Endothelial cell of umbilical vein (primary cell): ENCODE measurements at regions not wholly inside any gene's neighbourhood (a gene's known extent, or its start where the extent isn't known, plus 50 kb on each side); places are given as distances from the start of the nearest gene placed in this dataset.

Experiments used
- BruUV-seq: library from RNA; stranded (reverse); fragments of 400-500 nt; replicated peaks from 2 replicates; lab custom pipeline; 2021; lab: Mats Ljungman, UMichigan
- CTCF ChIA-PET: fragments of 300-600, 350-600 bp; sonication (Branson Sonifier 250); formaldehyde crosslinking; loops from one replicate; lab custom pipeline; 2021; ENCODE audit warnings: antibody characterized with exemption, inconsistent platforms; lab: Charles Lee
- POLR2A ChIA-PET: fragments of 300-600, 350-600 bp; sonication (Branson Sonifier 250); formaldehyde crosslinking; loops from one replicate; lab custom pipeline; 2021; ENCODE audit warnings: antibody characterized with exemption, inconsistent platforms; lab: Charles Lee
- DNase-seq: peaks from one replicate; pipeline ENCODE4 v3.0.0-alpha.2; 2011; ENCODE audit warnings: low read depth, low spot score
- FAIRE-seq: peaks from 2 replicates; lab custom pipeline; 2011; peaks lifted over from hg19 to GRCh38; lab: Jason Lieb, UNC
- H2AFZ ChIP-seq: 2 replicates; pipeline ENCODE4 v1.6.0; 2012; ENCODE audit warnings: low read depth, low read length, control low read depth, inconsistent platforms
- H3K27ac ChIP-seq: 2 replicates; pipeline ENCODE4 v1.5.1; 2011; ENCODE audit warnings: low read depth, mild to moderate bottlenecking, control low read depth, low read length, moderate library complexity; ENCODE audit not compliant: insufficient read depth
- H3K27me3 ChIP-seq, 2 experiments: 2 replicates each; pipeline versions ENCODE4 v1.6.0 to v1.6.1; 2011; ENCODE audit warnings: low read length in 2 of 2, mixed read lengths in 1 of 2; ENCODE audit not compliant: control insufficient read depth in 2 of 2, insufficient read depth in 2 of 2
- H3K36me3 ChIP-seq, 2 experiments: 2 replicates in 1 of 2; 3 replicates in 1 of 2; pipeline ENCODE4 v1.5.1; 2011; ENCODE audit warnings: low read length in 2 of 2, mild to moderate bottlenecking in 1 of 2, moderate library complexity in 1 of 2; ENCODE audit not compliant: control insufficient read depth in 2 of 2, insufficient read depth in 2 of 2; ENCODE audit errors: extremely low read depth in 1 of 2
- H3K4me1 ChIP-seq: 3 replicates; pipeline ENCODE4 v1.5.1; 2011; ENCODE audit warnings: mild to moderate bottlenecking, low read length; ENCODE audit not compliant: control insufficient read depth, insufficient read depth; ENCODE audit errors: extremely low read depth
- H3K4me2 ChIP-seq: 2 replicates; pipeline ENCODE4 v1.6.1; 2011; ENCODE audit warnings: low read length, control low read depth, mixed read lengths; ENCODE audit not compliant: insufficient read depth
- H3K4me3 ChIP-seq, 3 experiments: fragments of 200-600 bp in 1 of 3; sonication (generic), shearing (Covaris generic) in 1 of 3; replicated peaks in 1 of 3; 2 replicates each; pipeline ENCODE4 v1.5.1; 2011 to 2016; ENCODE audit warnings: control low read depth in 3 of 3, low read length in 3 of 3, mild to moderate bottlenecking in 2 of 3, inconsistent platforms in 1 of 3, low read depth in 1 of 3, moderate library complexity in 1 of 3; ENCODE audit not compliant: insufficient read depth in 1 of 3
- H3K79me2 ChIP-seq: 2 replicates; pipeline ENCODE4 v1.6.0; 2012; ENCODE audit warnings: low read length, inconsistent platforms; ENCODE audit not compliant: control insufficient read depth, insufficient read depth
- H3K9ac ChIP-seq: replicated peaks from 2 replicates; pipeline ENCODE3; 2011; ENCODE audit warnings: low read length, control low read depth; ENCODE audit not compliant: insufficient read depth; ENCODE audit errors: extremely low read depth
- H3K9me1 ChIP-seq: replicated peaks from 3 replicates; pipeline ENCODE4 v1.6.0; 2011; ENCODE audit warnings: mild to moderate bottlenecking, low read length; ENCODE audit not compliant: control insufficient read depth, insufficient read depth; ENCODE audit errors: extremely low read depth
- H3K9me3 ChIP-seq: replicated peaks from 2 replicates; pipeline ENCODE4 v1.5.1; 2012; ENCODE audit warnings: low read length, inconsistent platforms; ENCODE audit not compliant: control insufficient read depth, insufficient read depth
- H4K20me1 ChIP-seq: replicated peaks from 2 replicates; pipeline ENCODE3; 2011; ENCODE audit warnings: mild to moderate bottlenecking, low read length; ENCODE audit not compliant: control insufficient read depth, insufficient read depth; ENCODE audit errors: extremely low read depth
- EZH2 ChIP-seq: IDR thresholded peaks from 2 replicates; pipeline ENCODE4 v1.6.1; 2012; ENCODE audit warnings: borderline replicate concordance, low read depth, mild to moderate bottlenecking, moderate library complexity, low read length, inconsistent platforms; ENCODE audit not compliant: severe bottlenecking
- FOS ChIP-seq: IDR thresholded peaks from 2 replicates; pipeline ENCODE4 v1.6.1; 2011; ENCODE audit warnings: mild to moderate bottlenecking, low read length, moderate library complexity, borderline replicate concordance; ENCODE audit not compliant: insufficient read depth
- GATA2 ChIP-seq: IDR thresholded peaks from 2 replicates; pipeline ENCODE4 v1.7.0; 2011; ENCODE audit warnings: low read depth, mild to moderate bottlenecking, moderate library complexity, mixed read lengths, low read length; ENCODE audit not compliant: insufficient read length, insufficient read depth
- JUN ChIP-seq: IDR thresholded peaks from 2 replicates; pipeline ENCODE4 v1.6.1; 2011; ENCODE audit warnings: borderline replicate concordance, low read depth; ENCODE audit not compliant: insufficient read length, insufficient read depth
- MYC ChIP-seq: IDR thresholded peaks from one replicate; pipeline ENCODE4 v1.6.1; 2011; ENCODE audit warnings: mild to moderate bottlenecking, low read depth, low read length
- POLR2A ChIP-seq: IDR thresholded peaks from 2 replicates; pipeline ENCODE4 v1.6.1; 2012; ENCODE audit warnings: low read depth, mild to moderate bottlenecking, control low read depth, low read length
- POLR2AphosphoS5 ChIP-seq: IDR thresholded peaks from 2 replicates; pipeline ENCODE4 v1.6.1; 2012; ENCODE audit warnings: low read depth, mild to moderate bottlenecking, control low read depth, low read length, moderate library complexity; ENCODE audit not compliant: insufficient read depth
- dilution Hi-C: fragments of 300-500 bp; cut with MboI; formaldehyde crosslinking; loops from one replicate; pipeline ENCODE4 v1.15.0; 2019; ENCODE audit warnings: low sequenced_read_pairs; ENCODE audit not compliant: extremely low pct_ligation_motif_present
- intact Hi-C: fragments of 100-400 bp; cut with micrococcal nuclease; formaldehyde crosslinking; loops from one replicate; pipeline ENCODE4 v1.10.0; 2022
- TF ChIP-seq, protein P1 (sequence below), 2 donors: IDR thresholded peaks; 1 replicate in 1 of 2; 2 replicates in 1 of 2; pipeline ENCODE4 v1.5.1; 2011; ENCODE audit warnings: low read length in 2 of 2, mild to moderate bottlenecking in 2 of 2, moderate library complexity in 2 of 2, control low read depth in 1 of 2, inconsistent platforms in 1 of 2, low read depth in 1 of 2; ENCODE audit not compliant: insufficient read depth in 1 of 2; ENCODE audit errors: extremely low read depth in 1 of 2
- TF ChIP-seq, protein P2 (sequence below): IDR thresholded peaks from 2 replicates; pipeline ENCODE4 v1.6.1; 2011; ENCODE audit not compliant: insufficient read depth, insufficient read length

DNA sequence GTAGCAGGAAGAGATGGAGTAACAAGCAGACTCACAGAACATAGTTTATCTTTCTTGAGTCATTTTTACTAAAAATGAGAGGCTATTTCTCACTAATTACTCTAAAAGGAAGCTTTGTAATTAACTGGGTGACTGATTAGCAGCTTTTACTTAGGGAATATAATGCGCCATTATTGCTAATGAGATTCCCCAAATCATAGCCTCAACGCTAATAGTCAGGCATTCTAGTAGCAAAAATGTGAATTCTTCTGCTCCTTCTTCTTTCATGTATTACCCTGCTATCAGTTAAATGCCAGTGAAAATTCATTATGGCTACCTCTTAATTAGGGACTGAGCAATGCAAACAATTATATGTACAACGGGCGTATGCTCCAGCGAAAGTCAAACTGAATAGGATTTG is 349.8 kb downstream of the CDH19 start:
- Histone ChIP-seq H3K27ac (no peak overlapping the region), H4K20me1 (no peaks in the 10 kb centered on the region), H3K9ac (no peak overlapping the region), H3K4me3 (no peak overlapping the region), H3K4me2 (no peak overlapping the region), H3K36me3 (no peaks in the 10 kb centered on the region), H3K79me2 (no peaks in the 10 kb centered on the region), H3K9me3 (no peaks in the 10 kb centered on the region), H3K9me1 (no peaks in the 10 kb centered on the region), H3K27me3 (no peaks in the 10 kb centered on the region), H3K4me1 (no peaks in the 10 kb centered on the region), H2AFZ (no peak overlapping the region)
- DNase-seq (no peak), FAIRE-seq (no peak)
- CTCF ChIA-PET: no interaction called here
- POLR2A ChIA-PET: no interaction called here
- BruUV-seq: no TSS peak
- dilution Hi-C loops: no loop called here
- intact Hi-C loops: no loop called here
- TF ChIP-seq GATA2 (no peak), POLR2A (no peak), POLR2AphosphoS5 (no peak), EZH2 (no peak), FOS (no peak), MYC (no peak), JUN (no peak)
- TF ChIP-seq, protein P1, sequence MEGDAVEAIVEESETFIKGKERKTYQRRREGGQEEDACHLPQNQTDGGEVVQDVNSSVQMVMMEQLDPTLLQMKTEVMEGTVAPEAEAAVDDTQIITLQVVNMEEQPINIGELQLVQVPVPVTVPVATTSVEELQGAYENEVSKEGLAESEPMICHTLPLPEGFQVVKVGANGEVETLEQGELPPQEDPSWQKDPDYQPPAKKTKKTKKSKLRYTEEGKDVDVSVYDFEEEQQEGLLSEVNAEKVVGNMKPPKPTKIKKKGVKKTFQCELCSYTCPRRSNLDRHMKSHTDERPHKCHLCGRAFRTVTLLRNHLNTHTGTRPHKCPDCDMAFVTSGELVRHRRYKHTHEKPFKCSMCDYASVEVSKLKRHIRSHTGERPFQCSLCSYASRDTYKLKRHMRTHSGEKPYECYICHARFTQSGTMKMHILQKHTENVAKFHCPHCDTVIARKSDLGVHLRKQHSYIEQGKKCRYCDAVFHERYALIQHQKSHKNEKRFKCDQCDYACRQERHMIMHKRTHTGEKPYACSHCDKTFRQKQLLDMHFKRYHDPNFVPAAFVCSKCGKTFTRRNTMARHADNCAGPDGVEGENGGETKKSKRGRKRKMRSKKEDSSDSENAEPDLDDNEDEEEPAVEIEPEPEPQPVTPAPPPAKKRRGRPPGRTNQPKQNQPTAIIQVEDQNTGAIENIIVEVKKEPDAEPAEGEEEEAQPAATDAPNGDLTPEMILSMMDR (IDR thresholded peaks at IDR 0.05; ENCODE audit: extremely low read depth in 1 of 2, insufficient read depth in 1 of 2, low read depth in 1 of 2, low read length in 2 of 2): no peak
- TF ChIP-seq, protein P2, sequence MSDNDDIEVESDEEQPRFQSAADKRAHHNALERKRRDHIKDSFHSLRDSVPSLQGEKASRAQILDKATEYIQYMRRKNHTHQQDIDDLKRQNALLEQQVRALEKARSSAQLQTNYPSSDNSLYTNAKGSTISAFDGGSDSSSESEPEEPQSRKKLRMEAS: no peak
